ENCODE measurements at regions not wholly inside any gene's neighbourhood (a gene's known extent, or its start where the extent isn't known, plus 50 kb on each side); places are given as distances from the start of the nearest gene placed in this dataset.
"Not testable (repeated sequence)": the region's sequence is repeated elsewhere in the genome, so short reads cannot be mapped to it uniquely, and the experiment has no call there.

DNA sequence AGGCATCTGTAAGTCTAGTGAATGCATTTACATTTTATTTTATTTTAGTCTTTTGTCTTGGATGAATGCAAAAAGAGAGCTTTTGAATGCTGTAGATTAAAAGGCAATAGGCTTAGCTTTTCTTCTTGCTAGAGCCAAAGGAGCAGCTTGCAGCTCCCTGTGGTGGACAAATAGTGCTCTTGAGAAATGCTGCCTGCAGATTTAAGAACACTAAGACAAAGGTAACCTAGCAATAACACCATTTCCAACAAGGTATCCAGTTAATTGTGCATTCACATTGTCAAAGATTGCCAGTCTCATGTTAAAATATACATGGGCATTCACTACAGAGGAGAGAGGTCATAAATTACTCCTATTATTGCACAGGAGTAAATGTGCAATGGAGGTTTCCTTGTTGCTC is 859.2 kb upstream of the PRKX start:
- intact Hi-C loops (cut with DNase I) = no loop called here
- Histone ChIP-seq H3K36me3 (replicated peaks in 1 of 2; ENCODE audit: insufficient read depth in 1 of 2, low read depth in 2 of 2) (no peaks in the 10 kb centered on the region), H3K4me3 (no peak overlapping the region), H3K27me3 (no peaks in the 10 kb centered on the region), H3K9me3 (no peaks in the 10 kb centered on the region), H3K27ac (no peak overlapping the region), H3K4me1 (no peaks in the 10 kb centered on the region)
- DNase-seq = no peak
- ATAC-seq = no peak
- no peak for TF ChIP-seq POLR2A (IDR thresholded peaks at IDR 0.05)
- TF ChIP-seq CTCF (IDR thresholded peaks at IDR 0.05) = no peak

DNA sequence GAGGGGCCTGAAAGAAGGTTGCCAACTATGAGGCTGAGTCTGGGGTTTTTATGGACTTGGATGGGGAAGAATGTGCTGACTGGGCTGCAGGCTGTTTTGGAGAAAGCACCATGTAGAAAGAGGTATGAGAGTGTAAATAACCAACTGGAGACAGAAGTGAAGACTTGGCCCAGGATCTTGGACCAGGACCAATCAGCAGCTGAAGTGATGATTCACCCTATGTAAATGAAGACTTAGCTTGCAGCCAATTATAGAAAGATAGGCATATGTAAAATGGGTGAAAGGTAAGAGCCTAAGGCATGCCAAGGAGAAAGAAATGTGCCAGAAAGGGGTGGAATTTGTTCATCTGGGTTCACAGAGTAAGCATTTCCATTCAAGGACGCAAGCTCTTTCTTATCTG is 856.7 kb upstream of the PRKX start:
- Histone ChIP-seq H3K4me1 (no peaks in the 10 kb centered on the region), H3K27ac (no peak overlapping the region), H3K4me3 (no peak overlapping the region), H3K27me3 (no peaks in the 10 kb centered on the region), H3K36me3 (replicated peaks in 1 of 2; ENCODE audit: insufficient read depth in 1 of 2, low read depth in 2 of 2) (no peaks in the 10 kb centered on the region), H3K9me3 (no peaks in the 10 kb centered on the region)
- 33 to 47% methylated on average over 1 of the region's 1 CpG for WGBS, 2 donors
- ATAC-seq (peak; percentile 82), DNase-seq (peak; percentile 38 to 75 (median 60))
- TF ChIP-seq CTCF (IDR thresholded peaks at IDR 0.05) (no peak), POLR2A (IDR thresholded peaks at IDR 0.05) (no peak)
- intact Hi-C loops (cut with DNase I) = no loop called here

- intact Hi-C loops (cut with DNase I) = no loop called here
- no peaks in the 10 kb centered on the region for H3K4me1 ChIP-seq
- DNase-seq = no peak
- 53 to 61% methylated on average over 3 to 4 of the region's 4 CpGs for WGBS, 2 donors
- H3K4me3 ChIP-seq = no peak overlapping the region
- ATAC-seq = no peak
- no peaks in the 10 kb centered on the region for H3K36me3 ChIP-seq (replicated peaks in 1 of 2; ENCODE audit: insufficient read depth in 1 of 2, low read depth in 2 of 2)
- TF ChIP-seq POLR2A (IDR thresholded peaks at IDR 0.05) (no peak), CTCF (IDR thresholded peaks at IDR 0.05) (no peak)
- no peaks in the 10 kb centered on the region for H3K9me3 ChIP-seq
- no peaks in the 10 kb centered on the region for H3K27me3 ChIP-seq
- H3K27ac ChIP-seq = no peak overlapping the region
Measured at GRCh38 chrX:4560192-4560591, 846.7 kb upstream of the PRKX start.

DNA sequence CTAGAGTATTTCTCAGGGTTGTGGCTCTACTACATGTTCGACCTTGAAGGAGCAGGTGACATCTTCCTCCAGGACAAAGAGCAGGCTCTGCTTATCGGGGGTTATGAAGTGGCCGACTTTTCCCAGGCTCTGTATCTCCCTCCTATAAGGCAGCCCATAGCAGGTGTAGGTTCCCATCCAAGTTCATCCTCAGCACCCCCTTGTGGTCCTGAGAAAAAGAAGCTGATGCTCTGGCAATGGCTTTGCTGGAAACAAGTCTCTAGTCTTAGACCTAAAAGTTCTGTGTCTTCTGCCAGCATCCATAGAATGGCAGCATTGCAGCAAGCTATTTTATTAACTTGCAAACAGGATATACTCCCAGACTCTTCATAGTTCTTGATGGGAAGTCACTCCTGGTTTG is 836.6 kb upstream of the PRKX start:
- TF ChIP-seq POLR2A (IDR thresholded peaks at IDR 0.05) (no peak), CTCF (IDR thresholded peaks at IDR 0.05) (peak in 1 of 7 experiments; percentile 24)
- WGBS, 2 donors = 21 to 45% methylated on average over 2 to 3 of the region's 3 CpGs
- DNase-seq = peak in 2 of 4 donors; percentile 9 to 10
- H3K4me1 ChIP-seq = no peaks in the 10 kb centered on the region
- ATAC-seq = no peak
- H3K27ac ChIP-seq = no peak overlapping the region
- no peaks in the 10 kb centered on the region for H3K27me3 ChIP-seq
- H3K4me3 ChIP-seq = no peak overlapping the region
- H3K36me3 ChIP-seq (replicated peaks in 1 of 2; ENCODE audit: insufficient read depth in 1 of 2, low read depth in 2 of 2) = no peaks in the 10 kb centered on the region
- intact Hi-C loops (cut with DNase I) = no loop called here
- H3K9me3 ChIP-seq = no peaks in the 10 kb centered on the region

DNA sequence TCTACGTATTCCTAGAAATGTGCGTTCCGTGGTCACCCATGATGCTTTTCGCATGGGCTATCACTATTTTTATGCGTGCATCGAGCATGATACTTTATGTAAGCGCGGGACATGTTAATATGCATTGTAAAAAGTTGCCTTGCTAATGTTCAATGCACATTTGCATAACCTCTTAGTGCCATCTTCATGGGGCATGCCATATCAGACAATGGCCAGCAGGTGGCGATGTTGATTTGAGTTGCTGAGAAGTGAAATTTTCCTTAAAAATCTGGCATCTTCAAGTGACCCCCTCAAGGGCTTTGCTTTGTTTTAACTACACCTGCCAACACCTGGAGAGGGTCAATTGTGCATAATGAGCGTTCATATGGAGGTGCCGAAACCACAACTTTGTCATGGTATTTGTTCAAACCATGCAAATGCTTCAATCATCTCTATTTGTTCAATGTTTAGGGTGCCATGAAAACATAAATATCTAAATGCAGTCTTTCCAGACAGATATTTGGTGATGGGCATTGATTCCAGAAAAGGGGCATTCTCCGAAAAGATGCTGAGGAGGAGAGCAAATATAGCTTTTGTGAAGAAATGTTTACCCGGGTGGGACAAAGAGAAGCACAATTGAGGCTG is 833.9 kb upstream of the PRKX start:
- Histone ChIP-seq H3K9me3 (no peaks in the 10 kb centered on the region), H3K4me1 (no peaks in the 10 kb centered on the region), H3K27ac (no peak overlapping the region), H3K4me3 (no peak overlapping the region), H3K27me3 (no peaks in the 10 kb centered on the region), H3K36me3 (replicated peaks in 1 of 2; ENCODE audit: insufficient read depth in 1 of 2, low read depth in 2 of 2) (no peaks in the 10 kb centered on the region)
- intact Hi-C loops (cut with DNase I) = loop anchor here (10.0 kb wide), 1 partner anchor 567 kb away; no protein-coding TSS in a partner anchor
- ATAC-seq = no peak
- TF ChIP-seq POLR2A (IDR thresholded peaks at IDR 0.05) (no peak), CTCF (IDR thresholded peaks at IDR 0.05) (peak; percentile 56 to 88 (median 74))
- peak; percentile 36 to 65 (median 45) for DNase-seq
- WGBS, 2 donors = 22 to 24% methylated on average over 11 to 13 of the region's 13 CpGs

GRCh38 chrX:4546178-4546577 is 832.7 kb upstream of the PRKX start:
- not testable (repeated sequence) for DNase-seq; H3K27ac ChIP-seq; ATAC-seq; H3K4me3 ChIP-seq; H3K9me3 ChIP-seq; H3K27me3 ChIP-seq; H3K4me1 ChIP-seq; H3K36me3 ChIP-seq (replicated peaks in 1 of 2; ENCODE audit: insufficient read depth in 1 of 2, low read depth in 2 of 2)
- WGBS, 2 donors = 62 to 64% methylated on average over 3 to 5 of the region's 5 CpGs
- intact Hi-C loops (cut with DNase I) = loop anchor here (10.0 kb wide), 1 partner anchor 569 kb away; no protein-coding TSS in a partner anchor
